ENCODE measurements at regions not wholly inside any gene's neighbourhood (a gene's known extent, or its start where the extent isn't known, plus 50 kb on each side); places are given as distances from the start of the nearest gene placed in this dataset.
A peak's percentile ranks its signal among the peaks of the same experiment; 100 is the strongest.
"Not testable (repeated sequence)": the region's sequence is repeated elsewhere in the genome, so short reads cannot be mapped to it uniquely, and the experiment has no call there.

GRCh38 chr1:65590279-65590678 lies 169.8 kb downstream of the LEPR start:
- no peak for DNase-seq (ENCODE audit: low read depth)

GRCh38 chr1:65593516-65593915 lies 173.0 kb downstream of the LEPR start:
- DNase-seq (ENCODE audit: low read depth): no peak

- DNase-seq (ENCODE audit: low read depth): no peak
These were observed 175.3 kb downstream of the LEPR start for GRCh38 chr1:65595724-65596123.

- DNase-seq (ENCODE audit: low read depth): no peak
These were observed 176.3 kb downstream of the LEPR start for GRCh38 chr1:65596768-65597167.

- DNase-seq (ENCODE audit: low read depth): no peak
These were observed 185.2 kb downstream of the LEPR start for GRCh38 chr1:65605621-65606020.

- no peak for DNase-seq (ENCODE audit: low read depth)
These were observed 186.0 kb downstream of the LEPR start for GRCh38 chr1:65606426-65606825.

GRCh38 chr1:65613884-65614283 lies 178.8 kb upstream of the PDE4B start:
- no peak for DNase-seq (ENCODE audit: low read depth)

GRCh38 chr1:65615859-65616258 lies 176.8 kb upstream of the PDE4B start:
- DNase-seq (ENCODE audit: low read depth): no peak

- DNase-seq (ENCODE audit: low read depth): not testable (repeated sequence)
These were observed 171.0 kb upstream of the PDE4B start for GRCh38 chr1:65621721-65622120.

- DNase-seq (ENCODE audit: low read depth): no peak
These were observed 168.8 kb upstream of the PDE4B start for GRCh38 chr1:65623895-65624294.

- no peak for DNase-seq (ENCODE audit: low read depth)
These were observed 167.2 kb upstream of the PDE4B start for GRCh38 chr1:65625528-65625927.

GRCh38 chr1:65626003-65626402 lies 166.7 kb upstream of the PDE4B start:
- DNase-seq (ENCODE audit: low read depth): no peak

GRCh38 chr1:65629788-65630187 lies 162.9 kb upstream of the PDE4B start:
- DNase-seq (ENCODE audit: low read depth): no peak

GRCh38 chr1:65630855-65631254 lies 161.8 kb upstream of the PDE4B start:
- peak; percentile 7 for DNase-seq (ENCODE audit: low read depth)

GRCh38 chr1:65632235-65632634 lies 160.5 kb upstream of the PDE4B start:
- no peak for DNase-seq (ENCODE audit: low read depth)

- DNase-seq (ENCODE audit: low read depth): no peak
These were observed 152.6 kb upstream of the PDE4B start for GRCh38 chr1:65640046-65640445.

GRCh38 chr1:65649185-65649584 lies 143.5 kb upstream of the PDE4B start:
- not testable (repeated sequence) for DNase-seq (ENCODE audit: low read depth)

GRCh38 chr1:65650682-65651081 lies 142.0 kb upstream of the PDE4B start:
- no peak for DNase-seq (ENCODE audit: low read depth)

- not testable (repeated sequence) for DNase-seq (ENCODE audit: low read depth)
These were observed 138.2 kb upstream of the PDE4B start for GRCh38 chr1:65654526-65654925.

GRCh38 chr1:65657609-65658008 lies 135.1 kb upstream of the PDE4B start:
- not testable (repeated sequence) for DNase-seq (ENCODE audit: low read depth)

GRCh38 chr1:65658122-65658521 lies 134.6 kb upstream of the PDE4B start:
- peak; percentile 8 for DNase-seq (ENCODE audit: low read depth)

- DNase-seq (ENCODE audit: low read depth): peak; percentile 49
These were observed 124.3 kb upstream of the PDE4B start for GRCh38 chr1:65668368-65668767.

- no peak for DNase-seq (ENCODE audit: low read depth)
These were observed 122.2 kb upstream of the PDE4B start for GRCh38 chr1:65670518-65670917.

- DNase-seq (ENCODE audit: low read depth): no peak
These were observed 118.2 kb upstream of the PDE4B start for GRCh38 chr1:65674522-65674921.

GRCh38 chr1:65679773-65680172 lies 112.9 kb upstream of the PDE4B start:
- no peak for DNase-seq (ENCODE audit: low read depth)
